SK-N-SH (cell line): ENCODE measurements at regions not wholly inside any gene's neighbourhood (a gene's known extent, or its start where the extent isn't known, plus 50 kb on each side); places are given as distances from the start of the nearest gene placed in this dataset.

ENCODE experiments used
- CTCF ChIA-PET: fragments of 300-600, 350-600 bp; formaldehyde crosslinking; extraction: SDS; loops from one replicate; lab custom pipeline; 2021; lab: Yijun Ruan, JAX
- POLR2A ChIA-PET: fragments of 350-600 bp; sonication (Branson Sonifier 250); formaldehyde crosslinking; extraction: SDS; loops from one replicate; lab custom pipeline; 2020; ENCODE audit warnings: antibody characterized with exemption, inconsistent platforms; lab: Yijun Ruan, JAX
- DNase-seq: peaks from one replicate; pipeline ENCODE4 v3.0.0; 2012
- H2AFZ ChIP-seq: fragments of 200-600 bp; sonication (generic); 2 replicates; pipeline ENCODE4 v1.8.1; 2016; ENCODE audit warnings: antibody characterized with exemption, mild to moderate bottlenecking, low read depth
- H3F3A ChIP-seq: fragments of 200-600 bp; sonication (generic); replicated peaks from 2 replicates; pipeline ENCODE3; 2016; ENCODE audit warnings: antibody characterized with exemption, mild to moderate bottlenecking; ENCODE audit not compliant: insufficient read depth
- H3K27ac ChIP-seq, 2 experiments: fragments of 200-500 bp in 1 of 2; fragments of 200-600 bp in 1 of 2; sonication (Bioruptor generic) in 1 of 2; sonication (generic), shearing (Covaris generic) in 1 of 2; 2 replicates each; pipeline versions ENCODE4 v1.5.1 to v1.6.1; 2014 to 2016; ENCODE audit warnings: low read depth in 2 of 2, inconsistent platforms in 1 of 2, low read length in 1 of 2, mild to moderate bottlenecking in 1 of 2, mixed read lengths in 1 of 2
- H3K27me3 ChIP-seq: fragments of 200-600 bp; sonication (generic), shearing (Covaris generic); 2 replicates; pipeline ENCODE4 v1.6.1; 2016; ENCODE audit warnings: mixed run types; ENCODE audit not compliant: insufficient read depth
- H3K36me3 ChIP-seq, 2 experiments: fragments of 200-500 bp in 1 of 2; fragments of 200-600 bp in 1 of 2; sonication (Bioruptor generic) in 1 of 2; sonication (generic) in 1 of 2; replicated peaks in 1 of 2; 2 replicates each; pipeline versions ENCODE3 to v1.5.1; 2014 to 2016; ENCODE audit warnings: low read length in 1 of 2, mild to moderate bottlenecking in 1 of 2; ENCODE audit not compliant: insufficient read depth in 2 of 2, control insufficient read depth in 1 of 2
- H3K4me1 ChIP-seq, 2 experiments: fragments of 200-500 bp in 1 of 2; fragments of 200-600 bp in 1 of 2; sonication (Bioruptor generic) in 1 of 2; sonication (generic), shearing (Covaris generic) in 1 of 2; 2 replicates each; pipeline versions ENCODE4 v1.5.1 to v1.6.1; 2014 to 2016; ENCODE audit warnings: low read depth in 1 of 2, low read length in 1 of 2, mixed run types in 1 of 2; ENCODE audit not compliant: insufficient read depth in 2 of 2, control insufficient read depth in 1 of 2
- H3K4me2 ChIP-seq: fragments of 200-600 bp; sonication (generic), shearing (Covaris generic); 2 replicates; pipeline ENCODE4 v1.6.1; 2017; ENCODE audit warnings: mixed run types
- H3K4me3 ChIP-seq, 2 experiments: fragments of 200-500 bp in 1 of 2; fragments of 200-600 bp in 1 of 2; sonication (Bioruptor generic) in 1 of 2; sonication (generic), shearing (Covaris generic) in 1 of 2; 2 replicates each; pipeline versions ENCODE4 v1.5.1 to v1.8.1; 2014 to 2016; ENCODE audit warnings: low read depth in 2 of 2, inconsistent platforms in 1 of 2, low read length in 1 of 2, mild to moderate bottlenecking in 1 of 2, mixed read lengths in 1 of 2, moderate library complexity in 1 of 2
- H3K79me2 ChIP-seq: fragments of 200-600 bp; sonication (generic); 2 replicates; pipeline ENCODE4 v1.8.1; 2017; ENCODE audit warnings: mild to moderate bottlenecking; ENCODE audit not compliant: insufficient read depth
- H3K9ac ChIP-seq: fragments of 200-600 bp; sonication (generic); 2 replicates; pipeline ENCODE4 v1.6.1; 2017; ENCODE audit warnings: mixed run types
- H3K9me2 ChIP-seq: fragments of 200-600 bp; sonication (generic); 2 replicates; pipeline ENCODE4 v1.6.1; 2017; ENCODE audit warnings: mixed run types
- H3K9me3 ChIP-seq: fragments of 200-600 bp; sonication (generic); 2 replicates; pipeline ENCODE4 v1.6.1; 2017; ENCODE audit warnings: mixed run types, mild to moderate bottlenecking, moderate library complexity
- H4K20me1 ChIP-seq: fragments of 200-600 bp; sonication (generic); 2 replicates; pipeline ENCODE4 v1.6.1; 2017; ENCODE audit warnings: mild to moderate bottlenecking, mixed run types; ENCODE audit not compliant: insufficient read depth
- CTCF ChIP-seq: fragments of 200-600 bp; sonication (generic); IDR thresholded peaks from 2 replicates; pipeline ENCODE4 v1.6.1; 2017; ENCODE audit warnings: antibody characterized with exemption, mild to moderate bottlenecking, moderate library complexity
- ELF1 ChIP-seq: IDR thresholded peaks from 2 replicates; pipeline ENCODE4 v1.4.0; 2012
- EP300 ChIP-seq, 2 experiments: IDR thresholded peaks; 2 replicates each; pipeline versions ENCODE4 v1.4.0 to v1.6.1; 2012; ENCODE audit warnings: borderline replicate concordance in 1 of 2, low read depth in 1 of 2, low read length in 1 of 2
- FOSL2 ChIP-seq: IDR thresholded peaks from 2 replicates; pipeline ENCODE4 v1.4.0; 2012; ENCODE audit warnings: low read depth, mild to moderate bottlenecking, moderate library complexity, borderline replicate concordance
- FOXJ3 ChIP-seq: sonication (generic); formaldehyde crosslinking; IDR thresholded peaks from 2 replicates; pipeline ENCODE4 v1.5.1; 2020; ENCODE audit warnings: mild to moderate bottlenecking, missing genetic modification reagents
- FOXM1 ChIP-seq: IDR thresholded peaks from 2 replicates; pipeline ENCODE4 v1.4.0; 2012; ENCODE audit warnings: low read depth, mild to moderate bottlenecking
- GABPA ChIP-seq: IDR thresholded peaks from 2 replicates; pipeline ENCODE4 v1.4.0; 2012; ENCODE audit warnings: low read depth, mild to moderate bottlenecking
- RAD21 ChIP-seq: IDR thresholded peaks from 2 replicates; pipeline ENCODE4 v1.6.1; 2012; ENCODE audit warnings: mild to moderate bottlenecking, low read length
- REST ChIP-seq: IDR thresholded peaks from 2 replicates; pipeline ENCODE4 v1.6.1; 2012; ENCODE audit warnings: mild to moderate bottlenecking, low read depth, low read length, moderate library complexity
- RFX5 ChIP-seq: IDR thresholded peaks from 2 replicates; pipeline ENCODE4 v1.6.1; 2012; ENCODE audit warnings: mild to moderate bottlenecking, improper control_type of control experiment, low read length
- RXRA ChIP-seq: IDR thresholded peaks from 2 replicates; pipeline ENCODE4 v1.4.0; 2012; ENCODE audit warnings: low read depth, mild to moderate bottlenecking, borderline replicate concordance
- TEAD4 ChIP-seq: IDR thresholded peaks from 2 replicates; pipeline ENCODE4 v1.4.0; 2012; ENCODE audit warnings: mild to moderate bottlenecking, borderline replicate concordance; ENCODE audit not compliant: insufficient read depth
- USF1 ChIP-seq: IDR thresholded peaks from 2 replicates; pipeline ENCODE4 v1.4.0; 2012; ENCODE audit warnings: low read depth, borderline replicate concordance
- YY1 ChIP-seq: IDR thresholded peaks from 2 replicates; pipeline ENCODE4 v1.4.0; 2012; ENCODE audit warnings: low read depth, mild to moderate bottlenecking
- WGBS: methylation state at CpG from one replicate; pipeline ENCODE4 v1.1.6; 2017; ENCODE audit warnings: low lambda C conversion rate; 5-methylcytosine and 5-hydroxymethylcytosine counted together
- TF ChIP-seq, protein P1 (sequence below): IDR thresholded peaks from 2 replicates; pipeline ENCODE4 v1.4.0; 2012; ENCODE audit warnings: low read depth

DNA sequence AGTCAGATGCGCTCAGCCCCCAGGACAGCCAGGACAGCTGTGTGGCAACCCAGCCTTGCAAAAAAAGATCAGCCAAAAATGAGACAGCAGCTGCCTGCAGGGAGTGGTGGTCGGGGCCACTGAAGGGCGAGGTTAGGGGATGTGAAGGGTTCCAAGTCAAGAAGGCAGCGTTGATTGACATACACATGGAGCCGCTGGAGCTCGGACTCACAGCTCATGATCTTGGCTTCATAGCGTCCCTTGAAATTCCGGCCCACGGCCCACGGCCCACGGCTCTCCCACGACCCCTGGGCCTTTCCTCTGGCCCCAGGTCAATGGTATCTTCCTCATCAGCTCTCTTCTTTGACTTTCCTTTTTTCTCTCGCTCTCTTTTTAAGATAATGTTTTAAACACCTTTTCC, 390.0 kb upstream of the IRX4 start:
- no peak overlapping the region for H3K27ac ChIP-seq
- no peak for DNase-seq
- H3K9me2 ChIP-seq, result no peaks in the 10 kb centered on the region
- 1% methylated on average over 13 of the region's 13 CpGs for WGBS
- H2AFZ ChIP-seq, result no peak overlapping the region
- H3K9ac ChIP-seq, result no peak overlapping the region
- no peaks in the 10 kb centered on the region for H4K20me1 ChIP-seq
- H3F3A ChIP-seq, result no peaks in the 10 kb centered on the region
- no peaks in the 10 kb centered on the region for H3K79me2 ChIP-seq
- H3K36me3 ChIP-seq, result no peaks in the 10 kb centered on the region
- H3K4me1 ChIP-seq, result no peaks in the 10 kb centered on the region
- TF ChIP-seq EP300 (IDR thresholded peaks at IDR 0.05; ENCODE audit: borderline replicate concordance in 1 of 2, low read depth in 1 of 2, low read length in 1 of 2) (no peak), FOSL2 (no peak), FOXM1 (no peak), RAD21 (no peak), TEAD4 (no peak), FOXJ3 (CRISPR knock-in tag) (no peak), YY1 (no peak), CTCF (no peak), ELF1 (no peak), REST (no peak), USF1 (no peak), RFX5 (no peak)
- TF ChIP-seq, all 33 proteins: peak for 0
- H3K27me3 ChIP-seq, result peaks cover 27% of the 10 kb centered on the region; the same call in 1 of the 2 replicates
- no peaks in the 10 kb centered on the region for H3K9me3 ChIP-seq
- ChIA-PET CTCF (no interaction called here), POLR2A (no interaction called here)
- H3K4me3 ChIP-seq, result no peak overlapping the region
- H3K4me2 ChIP-seq, result no peak overlapping the region

DNA sequence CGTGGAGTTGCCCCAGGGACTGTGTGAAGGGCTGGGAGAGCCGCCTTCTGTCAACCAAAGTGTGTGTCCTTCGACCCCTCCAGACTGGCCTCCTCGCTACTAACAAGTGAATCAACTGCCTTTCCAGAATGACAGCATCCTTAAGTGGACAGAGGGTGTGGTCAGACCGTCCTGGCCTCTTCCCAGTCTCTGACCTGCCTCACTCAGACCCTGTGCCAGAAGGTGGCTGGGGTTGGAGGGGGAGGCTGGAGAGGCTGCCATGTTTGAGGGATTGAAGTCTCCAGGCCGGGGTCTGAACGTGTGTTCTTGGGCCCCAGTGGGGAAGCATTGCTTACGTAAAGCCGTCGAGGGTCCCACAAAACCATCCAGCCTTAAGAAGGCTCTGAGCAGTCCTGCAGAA, 389.3 kb upstream of the IRX4 start:
- Histone ChIP-seq H3K36me3 (no peaks in the 10 kb centered on the region), H3K27me3 (peaks cover 27% of the 10 kb centered on the region; the same call in 1 of the 2 replicates), H3K79me2 (no peaks in the 10 kb centered on the region), H3K4me3 (no peak overlapping the region), H3K9ac (no peak overlapping the region), H3K4me1 (no peaks in the 10 kb centered on the region), H2AFZ (no peak overlapping the region), H3K4me2 (no peak overlapping the region), H3K9me2 (no peaks in the 10 kb centered on the region), H3K9me3 (no peaks in the 10 kb centered on the region), H3K27ac (no peak overlapping the region), H3F3A (no peaks in the 10 kb centered on the region)
- 2% methylated on average over 8 of the region's 10 CpGs for WGBS
- no peak for DNase-seq
- POLR2A ChIA-PET, result no interaction called here
- CTCF ChIA-PET, result no interaction called here
- TF ChIP-seq, protein P1, sequence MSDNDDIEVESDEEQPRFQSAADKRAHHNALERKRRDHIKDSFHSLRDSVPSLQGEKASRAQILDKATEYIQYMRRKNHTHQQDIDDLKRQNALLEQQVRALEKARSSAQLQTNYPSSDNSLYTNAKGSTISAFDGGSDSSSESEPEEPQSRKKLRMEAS, result no peak
- TF ChIP-seq RXRA (no peak), GABPA (no peak), RFX5 (no peak), YY1 (no peak), RAD21 (no peak)
- TF ChIP-seq, all 33 proteins: peak for 0
- no peaks in the 10 kb centered on the region for H4K20me1 ChIP-seq
